Neural cell (in vitro differentiated cells): ENCODE measurements at regions not wholly inside any gene's neighbourhood (a gene's known extent, or its start where the extent isn't known, plus 50 kb on each side); places are given as distances from the start of the nearest gene placed in this dataset.

Experiments used
- H2AFZ ChIP-seq: fragments of 200-600, 300-800 bp; sonication (generic), shearing (Covaris generic); 2 replicates; pipeline ENCODE4 v1.6.0; 2014; ENCODE audit warnings: low read depth, mild to moderate bottlenecking, antibody characterized with exemption, low read length, moderate library complexity
- H3F3A ChIP-seq: fragments of 200-600 bp; shearing (Covaris generic); 2 replicates; pipeline ENCODE4 v1.6.1; 2016; ENCODE audit warnings: mild to moderate bottlenecking, moderate library complexity, mixed read lengths, antibody characterized with exemption, low read length; ENCODE audit not compliant: insufficient read depth, poor library complexity, severe bottlenecking
- H3K27ac ChIP-seq: fragments of 200-600, 300-800 bp; sonication (generic), shearing (Covaris generic); 2 replicates; pipeline ENCODE4 v1.5.1; 2014; ENCODE audit warnings: mild to moderate bottlenecking, low read length, moderate library complexity
- H3K27me3 ChIP-seq: fragments of 300-800, 200-600 bp; sonication (generic), shearing (Covaris generic); 2 replicates; pipeline ENCODE4 v1.6.0; 2014; ENCODE audit warnings: mild to moderate bottlenecking, low read depth, low read length, moderate library complexity; ENCODE audit not compliant: insufficient read depth
- H3K36me3 ChIP-seq: fragments of 300-800, 200-600 bp; sonication (generic), shearing (Covaris generic); 2 replicates; pipeline ENCODE4 v1.5.1; 2014; ENCODE audit warnings: mild to moderate bottlenecking, antibody characterized with exemption, low read length, moderate library complexity; ENCODE audit not compliant: insufficient read depth
- H3K4me2 ChIP-seq: fragments of 300-800, 200-600 bp; sonication (generic), shearing (Covaris generic); 2 replicates; pipeline ENCODE4 v1.6.0; 2014; ENCODE audit warnings: mild to moderate bottlenecking, low read length
- H3K4me3 ChIP-seq: fragments of 300-800, 200-600 bp; sonication (generic), shearing (Covaris generic); 2 replicates; pipeline ENCODE4 v1.5.1; 2014; ENCODE audit warnings: mild to moderate bottlenecking, low read length, moderate library complexity
- H3K79me2 ChIP-seq: fragments of 200-600 bp; shearing (Covaris generic); replicated peaks from 2 replicates; pipeline ENCODE4 v1.6.0; 2014; ENCODE audit warnings: mild to moderate bottlenecking, low read length, moderate library complexity; ENCODE audit not compliant: insufficient read depth
- H3K9ac ChIP-seq: fragments of 300-800, 200-600 bp; sonication (generic), shearing (Covaris generic); 2 replicates; pipeline ENCODE4 v1.6.1; 2016; ENCODE audit warnings: mild to moderate bottlenecking, low read length, mixed read lengths
- H3K9me2 ChIP-seq: fragments of 200-600 bp; shearing (Covaris generic); 2 replicates; pipeline ENCODE4 v1.6.1; 2016; ENCODE audit warnings: mild to moderate bottlenecking, low read length, mixed read lengths; ENCODE audit not compliant: insufficient read depth
- H3K9me3 ChIP-seq: fragments of 200-600, 300-800 bp; sonication (generic), shearing (Covaris generic); 2 replicates; pipeline ENCODE4 v1.6.1; 2016; ENCODE audit warnings: mild to moderate bottlenecking, mixed run types, low read length, moderate library complexity, mixed read lengths
- H4K20me1 ChIP-seq: fragments of 200-600 bp; shearing (Covaris generic); 2 replicates; pipeline ENCODE4 v1.6.1; 2016; ENCODE audit warnings: mild to moderate bottlenecking, mixed run types; ENCODE audit not compliant: insufficient read depth
- EP300 ChIP-seq: fragments of 450-650 bp; conservative IDR thresholded peaks from 2 replicates; pipeline ENCODE4 v1.6.1; 2014; ENCODE audit warnings: antibody characterized with exemption, mild to moderate bottlenecking, moderate library complexity; ENCODE audit not compliant: poor library complexity, severe bottlenecking
- EZH2 ChIP-seq: fragments of 200-600, 300-800 bp; shearing (Covaris generic), sonication (generic); IDR thresholded peaks from 2 replicates; pipeline ENCODE4 v1.6.1; 2014; ENCODE audit warnings: antibody characterized with exemption, low read length, borderline replicate concordance, mild to moderate bottlenecking; ENCODE audit not compliant: insufficient read depth, poor library complexity, severe bottlenecking
- MXI1 ChIP-seq: fragments of 450-650 bp; conservative IDR thresholded peaks from 2 replicates; pipeline ENCODE4 v1.6.1; 2014; ENCODE audit warnings: antibody characterized with exemption, mild to moderate bottlenecking; ENCODE audit not compliant: poor library complexity, severe bottlenecking
- POLR2AphosphoS5 ChIP-seq: IDR thresholded peaks from 2 replicates; pipeline ENCODE4 v1.6.1; 2012
- RAD21 ChIP-seq: fragments of 450-650 bp; conservative IDR thresholded peaks from 2 replicates; pipeline ENCODE4 v1.6.1; 2014; ENCODE audit warnings: antibody characterized with exemption, mild to moderate bottlenecking, moderate library complexity
- SMC3 ChIP-seq: fragments of 450-650 bp; conservative IDR thresholded peaks from 2 replicates; pipeline ENCODE4 v1.6.1; 2014; ENCODE audit warnings: antibody characterized with exemption, mild to moderate bottlenecking, moderate library complexity; ENCODE audit not compliant: poor library complexity
- TAF1 ChIP-seq: IDR thresholded peaks from 2 replicates; pipeline ENCODE4 v1.6.1; 2012; ENCODE audit warnings: low read depth
- TF ChIP-seq, protein P1 (sequence below): fragments of 450-650 bp; IDR thresholded peaks from 2 replicates; pipeline ENCODE4 v1.5.1; 2014; ENCODE audit warnings: antibody characterized with exemption, mild to moderate bottlenecking, moderate library complexity; ENCODE audit not compliant: poor library complexity, severe bottlenecking
- TF ChIP-seq, protein P2 (sequence below): IDR thresholded peaks from 2 replicates; pipeline ENCODE4 v1.6.1; 2012; ENCODE audit warnings: borderline replicate concordance

DNA sequence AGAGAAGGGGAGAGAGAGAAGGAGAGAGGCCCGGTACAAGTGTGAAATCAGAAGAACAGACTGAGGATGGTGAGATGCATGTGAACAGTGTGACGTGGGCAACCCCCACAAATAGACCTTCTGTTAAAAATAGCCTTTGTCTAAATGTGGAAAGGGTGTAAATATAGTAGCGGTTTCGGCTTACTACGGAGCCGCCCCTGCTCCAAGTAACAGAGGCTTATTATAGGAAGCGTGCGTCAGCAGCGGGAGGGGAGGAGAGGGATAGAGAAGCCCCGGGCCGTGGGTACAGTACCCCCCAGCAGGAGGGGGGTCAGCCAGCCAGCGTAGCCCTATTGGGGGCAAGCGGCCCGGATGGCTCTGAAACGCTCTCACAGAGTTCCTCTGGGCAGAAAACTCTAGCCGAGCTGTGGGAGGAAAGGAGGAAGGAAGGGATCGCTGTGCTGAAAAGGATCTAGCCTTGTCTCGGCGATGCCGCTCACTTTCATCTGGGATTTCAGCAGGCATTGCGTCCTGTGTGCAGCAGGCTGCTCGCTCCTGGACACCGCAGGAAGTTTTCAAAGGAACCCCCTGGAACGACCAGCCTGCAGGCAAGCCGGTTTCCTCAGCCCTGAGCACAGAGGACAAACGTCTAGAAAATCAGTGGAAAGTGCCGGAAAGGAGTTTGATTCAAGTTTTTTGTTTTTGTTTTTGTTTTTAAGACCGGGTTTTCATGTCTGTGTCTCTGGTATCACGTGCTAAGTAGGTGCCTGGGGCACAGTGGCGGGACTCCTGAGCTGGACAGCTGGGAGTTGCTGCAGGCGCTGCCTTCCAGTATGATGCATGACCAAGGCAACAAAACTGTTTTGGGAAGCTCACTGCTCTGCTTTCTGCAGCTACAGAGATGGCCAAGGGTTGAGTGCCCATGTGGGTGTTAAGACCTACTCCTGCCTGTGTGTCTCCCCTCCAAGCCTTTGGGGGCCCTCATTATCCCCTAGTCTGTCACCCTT, 146.6 kb downstream of the SEC61B start:
- Histone ChIP-seq H3K79me2 (no peaks in the 10 kb centered on the region), H3K27ac (no peak overlapping the region), H3K27me3 (no peaks in the 10 kb centered on the region), H3K4me2 (no peak overlapping the region), H3K9me3 (no peaks in the 10 kb centered on the region), H3K4me3 (no peak overlapping the region), H3K36me3 (no peaks in the 10 kb centered on the region), H3K9me2 (no peaks in the 10 kb centered on the region), H3F3A (no peaks in the 10 kb centered on the region), H2AFZ (no peak overlapping the region), H3K9ac (no peak overlapping the region), H4K20me1 (no peaks in the 10 kb centered on the region)
- TF ChIP-seq RAD21 (no peak), EZH2 (no peak), MXI1 (no peak), SMC3 (no peak), TAF1 (no peak), POLR2AphosphoS5 (no peak), EP300 (no peak)
- TF ChIP-seq, protein P1, sequence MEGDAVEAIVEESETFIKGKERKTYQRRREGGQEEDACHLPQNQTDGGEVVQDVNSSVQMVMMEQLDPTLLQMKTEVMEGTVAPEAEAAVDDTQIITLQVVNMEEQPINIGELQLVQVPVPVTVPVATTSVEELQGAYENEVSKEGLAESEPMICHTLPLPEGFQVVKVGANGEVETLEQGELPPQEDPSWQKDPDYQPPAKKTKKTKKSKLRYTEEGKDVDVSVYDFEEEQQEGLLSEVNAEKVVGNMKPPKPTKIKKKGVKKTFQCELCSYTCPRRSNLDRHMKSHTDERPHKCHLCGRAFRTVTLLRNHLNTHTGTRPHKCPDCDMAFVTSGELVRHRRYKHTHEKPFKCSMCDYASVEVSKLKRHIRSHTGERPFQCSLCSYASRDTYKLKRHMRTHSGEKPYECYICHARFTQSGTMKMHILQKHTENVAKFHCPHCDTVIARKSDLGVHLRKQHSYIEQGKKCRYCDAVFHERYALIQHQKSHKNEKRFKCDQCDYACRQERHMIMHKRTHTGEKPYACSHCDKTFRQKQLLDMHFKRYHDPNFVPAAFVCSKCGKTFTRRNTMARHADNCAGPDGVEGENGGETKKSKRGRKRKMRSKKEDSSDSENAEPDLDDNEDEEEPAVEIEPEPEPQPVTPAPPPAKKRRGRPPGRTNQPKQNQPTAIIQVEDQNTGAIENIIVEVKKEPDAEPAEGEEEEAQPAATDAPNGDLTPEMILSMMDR: no peak
- TF ChIP-seq, protein P2, sequence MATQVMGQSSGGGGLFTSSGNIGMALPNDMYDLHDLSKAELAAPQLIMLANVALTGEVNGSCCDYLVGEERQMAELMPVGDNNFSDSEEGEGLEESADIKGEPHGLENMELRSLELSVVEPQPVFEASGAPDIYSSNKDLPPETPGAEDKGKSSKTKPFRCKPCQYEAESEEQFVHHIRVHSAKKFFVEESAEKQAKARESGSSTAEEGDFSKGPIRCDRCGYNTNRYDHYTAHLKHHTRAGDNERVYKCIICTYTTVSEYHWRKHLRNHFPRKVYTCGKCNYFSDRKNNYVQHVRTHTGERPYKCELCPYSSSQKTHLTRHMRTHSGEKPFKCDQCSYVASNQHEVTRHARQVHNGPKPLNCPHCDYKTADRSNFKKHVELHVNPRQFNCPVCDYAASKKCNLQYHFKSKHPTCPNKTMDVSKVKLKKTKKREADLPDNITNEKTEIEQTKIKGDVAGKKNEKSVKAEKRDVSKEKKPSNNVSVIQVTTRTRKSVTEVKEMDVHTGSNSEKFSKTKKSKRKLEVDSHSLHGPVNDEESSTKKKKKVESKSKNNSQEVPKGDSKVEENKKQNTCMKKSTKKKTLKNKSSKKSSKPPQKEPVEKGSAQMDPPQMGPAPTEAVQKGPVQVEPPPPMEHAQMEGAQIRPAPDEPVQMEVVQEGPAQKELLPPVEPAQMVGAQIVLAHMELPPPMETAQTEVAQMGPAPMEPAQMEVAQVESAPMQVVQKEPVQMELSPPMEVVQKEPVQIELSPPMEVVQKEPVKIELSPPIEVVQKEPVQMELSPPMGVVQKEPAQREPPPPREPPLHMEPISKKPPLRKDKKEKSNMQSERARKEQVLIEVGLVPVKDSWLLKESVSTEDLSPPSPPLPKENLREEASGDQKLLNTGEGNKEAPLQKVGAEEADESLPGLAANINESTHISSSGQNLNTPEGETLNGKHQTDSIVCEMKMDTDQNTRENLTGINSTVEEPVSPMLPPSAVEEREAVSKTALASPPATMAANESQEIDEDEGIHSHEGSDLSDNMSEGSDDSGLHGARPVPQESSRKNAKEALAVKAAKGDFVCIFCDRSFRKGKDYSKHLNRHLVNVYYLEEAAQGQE: no peak

DNA sequence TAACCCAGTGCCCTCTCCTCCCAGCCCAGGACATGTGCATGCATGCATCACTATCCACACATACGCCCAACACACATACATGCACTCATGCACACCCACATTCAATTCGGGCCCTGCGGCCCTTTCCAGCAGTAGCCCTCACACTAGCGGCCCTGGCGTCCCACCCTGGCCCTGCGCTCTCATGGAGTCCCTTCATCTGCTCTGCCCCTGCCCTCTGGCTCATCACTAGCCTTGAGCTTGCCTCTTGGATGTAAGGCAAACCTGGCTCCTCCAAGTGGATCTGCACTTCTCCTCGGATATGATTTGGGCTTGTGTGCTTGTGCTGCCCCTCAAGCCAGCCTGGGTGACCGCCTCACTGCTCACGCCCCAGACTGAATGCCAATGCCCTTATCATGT, 147.2 kb downstream of the SEC61B start:
- Histone ChIP-seq H2AFZ (no peak overlapping the region), H3K4me2 (no peak overlapping the region), H4K20me1 (no peaks in the 10 kb centered on the region)

More for the DNA sequence above, 147.2 kb downstream of the SEC61B start:
- Histone ChIP-seq H3K27ac (no peak overlapping the region), H3K27me3 (no peaks in the 10 kb centered on the region), H3K9me2 (no peaks in the 10 kb centered on the region), H3K79me2 (no peaks in the 10 kb centered on the region), H3K4me3 (no peak overlapping the region), H3K36me3 (no peaks in the 10 kb centered on the region), H3K9ac (no peak overlapping the region), H3F3A (no peaks in the 10 kb centered on the region), H3K9me3 (no peaks in the 10 kb centered on the region)
- TF ChIP-seq SMC3: no peak
- TF ChIP-seq, protein P2: no peak
- no peak for TF ChIP-seq EZH2
- TF ChIP-seq RAD21: no peak
- TF ChIP-seq EP300: no peak
- TF ChIP-seq TAF1: no peak
- TF ChIP-seq, protein P1: no peak
- TF ChIP-seq MXI1: no peak
